DOHH2 (cell line): ENCODE measurements at regions not wholly inside any gene's neighbourhood (a gene's known extent, or its start where the extent isn't known, plus 50 kb on each side); places are given as distances from the start of the nearest gene placed in this dataset.

Source experiments
- CTCF ChIP-seq: fragments of 200-600 bp; sonication (generic); IDR thresholded peaks from one replicate; pipeline ENCODE4 v1.5.1; 2014; ENCODE audit warnings: antibody characterized with exemption, mild to moderate bottlenecking, low read depth, low read length; ENCODE audit not compliant: poor library complexity, severe bottlenecking
- EZH2phosphoT487 ChIP-seq: fragments of 200-600 bp; sonication (generic); IDR thresholded peaks from 2 replicates; pipeline ENCODE4 v1.6.1; 2017; ENCODE audit warnings: borderline replicate concordance, mild to moderate bottlenecking, antibody characterized with exemption, low read length, moderate library complexity, mixed read lengths

GRCh38 chr5:164672205-164672604, 1166.8 kb downstream of the MAT2B start:
- TF ChIP-seq CTCF: no peak
- no peak for TF ChIP-seq EZH2phosphoT487
